Muscle layer of colon (tissue), 2 donors: ENCODE measurements at regions not wholly inside any gene's neighbourhood (a gene's known extent, or its start where the extent isn't known, plus 50 kb on each side); places are given as distances from the start of the nearest gene placed in this dataset.
"Not testable (repeated sequence)": the region's sequence is repeated elsewhere in the genome, so short reads cannot be mapped to it uniquely, and the experiment has no call there.

Experiments used
- H3K27ac ChIP-seq: one replicate; pipeline ENCODE4 v1.7.0; 2013; ENCODE audit warnings: low read depth, mild to moderate bottlenecking, low read length, moderate library complexity
- H3K27me3 ChIP-seq, 2 donors: one replicate each; pipeline ENCODE4 v1.7.0; 2013; ENCODE audit warnings: low read length in 2 of 2, mild to moderate bottlenecking in 2 of 2; ENCODE audit not compliant: insufficient read depth in 2 of 2, control insufficient read depth in 1 of 2
- H3K36me3 ChIP-seq: one replicate; pipeline ENCODE4 v1.7.0; 2013; ENCODE audit warnings: mild to moderate bottlenecking, low read length; ENCODE audit not compliant: insufficient read depth
- H3K4me1 ChIP-seq: one replicate; pipeline ENCODE4 v1.7.0; 2013; ENCODE audit warnings: mild to moderate bottlenecking, low read length; ENCODE audit not compliant: insufficient read depth
- H3K4me3 ChIP-seq, 2 donors: one replicate each; pipeline ENCODE4 v1.7.0; 2013; ENCODE audit warnings: low read length in 2 of 2, low read depth in 1 of 2, mild to moderate bottlenecking in 1 of 2, moderate library complexity in 1 of 2
- H3K9ac ChIP-seq: one replicate; pipeline ENCODE4 v1.7.0; 2013; ENCODE audit warnings: low read length
- H3K9me3 ChIP-seq: one replicate; pipeline ENCODE4 v1.7.0; 2013; ENCODE audit warnings: mild to moderate bottlenecking, low read length
- donor health status: abdominal sarcoma.
- donor health status: Adenocarcinoma of cecum.

- H3K27me3 ChIP-seq, result no peaks in the 10 kb centered on the region
- no peaks in the 10 kb centered on the region for H3K36me3 ChIP-seq
- no peak overlapping the region for H3K4me3 ChIP-seq
- H3K9me3 ChIP-seq, result no peaks in the 10 kb centered on the region
- H3K27ac ChIP-seq, result no peak overlapping the region
- no peak overlapping the region for H3K9ac ChIP-seq
- no peaks in the 10 kb centered on the region for H3K4me1 ChIP-seq
These were observed 145.4 kb downstream of the SPATA31D1 start for GRCh38 chr9:82134010-82134409.

GRCh38 chr9:82135106-82135505 is 146.5 kb downstream of the SPATA31D1 start:
- no peaks in the 10 kb centered on the region for H3K36me3 ChIP-seq
- H3K4me1 ChIP-seq, result no peaks in the 10 kb centered on the region
- H3K4me3 ChIP-seq, result no peak overlapping the region
- H3K9ac ChIP-seq, result no peak overlapping the region
- H3K27me3 ChIP-seq, result no peaks in the 10 kb centered on the region
- no peaks in the 10 kb centered on the region for H3K9me3 ChIP-seq
- no peak overlapping the region for H3K27ac ChIP-seq

DNA sequence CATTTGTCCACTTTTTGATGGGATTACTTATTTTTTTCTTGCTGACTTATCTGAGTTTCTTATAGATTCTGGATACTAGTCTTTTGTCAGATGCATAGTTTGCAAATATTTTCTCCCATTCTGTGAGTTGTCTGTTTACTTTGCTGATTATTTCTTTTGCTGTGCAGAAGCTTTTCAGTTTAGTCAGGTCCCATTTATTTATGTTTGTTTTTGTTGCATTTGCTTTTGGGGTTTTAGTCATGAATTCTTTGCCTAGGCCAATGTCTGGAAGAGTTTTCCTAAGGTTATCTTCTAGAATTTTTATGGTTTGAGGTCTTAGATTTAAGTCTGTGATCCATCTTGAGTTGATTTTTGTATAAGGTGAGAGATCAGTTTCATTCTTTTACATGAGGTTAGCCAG is 149.5 kb downstream of the SPATA31D1 start:
- H3K9me3 ChIP-seq, result not testable (repeated sequence)

GRCh38 chr9:82140471-82140870 is 151.9 kb downstream of the SPATA31D1 start:
- Histone ChIP-seq H3K9me3 (no peaks in the 10 kb centered on the region), H3K4me1 (no peaks in the 10 kb centered on the region), H3K27me3 (no peaks in the 10 kb centered on the region), H3K36me3 (no peaks in the 10 kb centered on the region), H3K4me3 (no peak overlapping the region), H3K9ac (no peak overlapping the region), H3K27ac (no peak overlapping the region)

More for the DNA sequence above, 149.5 kb downstream of the SPATA31D1 start:
- H3K27me3 ChIP-seq, H3K4me1 ChIP-seq, H3K4me3 ChIP-seq, H3K27ac ChIP-seq, H3K36me3 ChIP-seq, H3K9ac ChIP-seq: not testable (repeated sequence)

GRCh38 chr9:82144803-82145202 is 156.2 kb downstream of the SPATA31D1 start:
- H3K9ac ChIP-seq, result no peak overlapping the region
- H3K27ac ChIP-seq, result no peak overlapping the region
- no peaks in the 10 kb centered on the region for H3K4me1 ChIP-seq
- no peaks in the 10 kb centered on the region for H3K27me3 ChIP-seq
- no peak overlapping the region for H3K4me3 ChIP-seq
- H3K36me3 ChIP-seq, result no peaks in the 10 kb centered on the region
- no peaks in the 10 kb centered on the region for H3K9me3 ChIP-seq

DNA sequence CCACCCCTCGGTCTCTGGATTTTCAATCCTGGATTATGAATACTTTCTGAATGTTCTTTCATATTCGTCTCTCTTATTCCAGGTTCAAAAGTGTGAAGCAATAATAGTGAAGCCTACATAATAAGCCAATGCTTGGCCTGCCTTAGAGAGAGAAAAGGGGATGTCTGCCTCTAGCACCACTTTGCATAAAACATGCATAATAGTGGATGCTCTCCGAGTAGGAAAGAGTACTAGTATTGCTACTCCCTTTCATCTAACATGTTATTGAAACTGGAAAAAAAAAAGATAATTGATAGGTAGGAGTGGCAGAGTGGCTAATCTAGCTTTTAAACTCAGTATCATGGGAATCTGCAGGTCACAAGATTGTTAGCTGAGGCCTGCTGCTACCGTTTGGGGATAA is 158.1 kb downstream of the SPATA31D1 start:
- no peak overlapping the region for H3K27ac ChIP-seq
- no peaks in the 10 kb centered on the region for H3K36me3 ChIP-seq
- H3K9ac ChIP-seq, result no peak overlapping the region
- no peak overlapping the region for H3K4me3 ChIP-seq
- no peaks in the 10 kb centered on the region for H3K27me3 ChIP-seq
- H3K4me1 ChIP-seq, result no peaks in the 10 kb centered on the region
- H3K9me3 ChIP-seq, result no peaks in the 10 kb centered on the region

DNA sequence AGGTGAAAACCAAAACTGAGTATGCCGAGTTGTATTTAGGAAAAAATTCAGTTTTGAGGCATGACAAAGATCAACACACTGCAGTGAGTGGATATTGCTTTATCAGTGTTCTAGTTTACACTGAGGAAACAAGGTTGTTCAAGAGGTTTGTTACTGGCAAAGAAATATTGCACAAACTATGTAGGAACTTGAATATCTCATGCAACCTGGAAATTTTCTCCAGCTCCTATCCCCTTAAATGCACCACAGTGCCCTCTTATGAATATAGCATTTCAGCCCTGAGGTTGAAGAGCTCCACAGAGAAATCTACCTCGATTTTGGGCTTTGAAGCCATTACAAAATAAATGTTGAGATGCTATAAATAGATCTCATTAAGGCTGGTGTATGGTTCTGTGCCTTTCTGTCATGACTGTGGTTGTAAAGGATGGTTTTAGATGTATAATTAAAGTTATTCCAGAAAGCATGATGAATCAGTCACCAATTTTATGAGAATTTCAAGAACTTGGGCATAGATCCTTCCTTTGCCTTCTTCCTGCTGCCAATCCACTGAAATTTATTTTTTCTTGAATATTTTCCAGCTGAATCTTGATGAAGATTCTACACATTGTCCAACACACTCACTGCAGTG is 159.3 kb downstream of the SPATA31D1 start:
- Histone ChIP-seq H3K9me3 (no peaks in the 10 kb centered on the region), H3K36me3 (no peaks in the 10 kb centered on the region), H3K4me3 (no peak overlapping the region), H3K27me3 (no peaks in the 10 kb centered on the region), H3K4me1 (no peaks in the 10 kb centered on the region), H3K27ac (no peak overlapping the region), H3K9ac (no peak overlapping the region)

GRCh38 chr9:82148426-82148810 is 159.8 kb downstream of the SPATA31D1 start:
- Histone ChIP-seq H3K9ac (no peak overlapping the region), H3K4me3 (no peak overlapping the region), H3K36me3 (no peaks in the 10 kb centered on the region), H3K27ac (no peak overlapping the region), H3K27me3 (no peaks in the 10 kb centered on the region), H3K9me3 (no peaks in the 10 kb centered on the region), H3K4me1 (no peaks in the 10 kb centered on the region)

GRCh38 chr9:82148901-82149461 is 160.4 kb downstream of the SPATA31D1 start:
- no peaks in the 10 kb centered on the region for H3K36me3 ChIP-seq
- no peaks in the 10 kb centered on the region for H3K9me3 ChIP-seq
- no peaks in the 10 kb centered on the region for H3K4me1 ChIP-seq
- no peak overlapping the region for H3K4me3 ChIP-seq
- no peaks in the 10 kb centered on the region for H3K27me3 ChIP-seq
- no peak overlapping the region for H3K9ac ChIP-seq
- no peak overlapping the region for H3K27ac ChIP-seq

DNA sequence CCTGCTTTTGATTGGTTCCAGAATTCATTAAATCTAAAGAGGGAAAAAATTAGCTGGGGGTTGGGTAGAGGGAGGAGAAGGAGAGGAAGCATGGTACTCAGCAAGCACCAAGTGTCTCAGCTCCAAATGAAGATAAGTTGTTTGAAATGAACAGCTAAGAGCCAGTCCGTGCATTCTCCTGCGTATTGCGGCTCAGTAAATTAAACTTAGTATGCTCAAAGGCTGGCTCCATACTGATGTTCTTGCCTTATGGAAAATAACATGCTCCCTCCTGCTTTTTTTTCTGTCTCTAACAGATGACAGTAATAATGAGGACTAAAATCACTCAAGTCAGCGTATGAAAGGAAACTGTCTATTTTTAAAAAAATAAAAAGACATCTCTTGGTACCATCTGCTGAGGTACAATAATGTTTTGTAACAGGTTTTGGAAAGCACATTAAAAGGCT is 161.0 kb downstream of the SPATA31D1 start:
- H3K4me3 ChIP-seq, result no peak overlapping the region
- no peaks in the 10 kb centered on the region for H3K9me3 ChIP-seq
- no peaks in the 10 kb centered on the region for H3K27me3 ChIP-seq
- no peaks in the 10 kb centered on the region for H3K4me1 ChIP-seq
- H3K27ac ChIP-seq, result no peak overlapping the region
- H3K9ac ChIP-seq, result no peak overlapping the region
- H3K36me3 ChIP-seq, result no peaks in the 10 kb centered on the region

- no peak overlapping the region for H3K4me3 ChIP-seq
- H3K27me3 ChIP-seq, result no peaks in the 10 kb centered on the region
- H3K4me1 ChIP-seq, result no peaks in the 10 kb centered on the region
- no peaks in the 10 kb centered on the region for H3K9me3 ChIP-seq
- no peak overlapping the region for H3K9ac ChIP-seq
- no peaks in the 10 kb centered on the region for H3K36me3 ChIP-seq
- no peak overlapping the region for H3K27ac ChIP-seq
These were observed 163.6 kb downstream of the SPATA31D1 start for GRCh38 chr9:82152181-82152580.

DNA sequence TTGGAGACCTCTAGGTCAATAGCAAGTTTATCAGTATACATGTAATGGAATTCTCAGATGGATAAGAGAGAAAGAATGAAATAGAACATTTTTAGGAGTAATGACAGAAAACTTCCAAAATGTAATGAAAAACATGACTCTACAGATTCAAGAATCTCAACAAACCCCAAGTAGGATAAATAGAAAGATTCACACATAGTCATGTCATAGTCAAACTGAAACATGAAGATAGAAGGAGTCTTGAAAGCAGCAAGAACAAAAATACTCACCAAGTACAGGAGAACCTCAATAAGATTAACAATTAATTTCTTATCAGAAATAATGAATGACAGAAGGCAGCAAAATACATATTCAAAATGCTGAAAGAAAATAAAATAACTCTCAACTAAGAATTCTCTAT is 164.5 kb downstream of the SPATA31D1 start:
- Histone ChIP-seq H3K9me3 (no peaks in the 10 kb centered on the region), H3K4me3 (no peak overlapping the region), H3K27me3 (no peaks in the 10 kb centered on the region), H3K4me1 (no peaks in the 10 kb centered on the region), H3K9ac (no peak overlapping the region), H3K27ac (no peak overlapping the region), H3K36me3 (no peaks in the 10 kb centered on the region)
